ENCODE measurements at regions not wholly inside any gene's neighbourhood (a gene's known extent, or its start where the extent isn't known, plus 50 kb on each side); places are given as distances from the start of the nearest gene placed in this dataset.

- no peak for DNase-seq
Measured at GRCh38 chr2:157164891-157165290, 92.6 kb upstream of the GALNT5 start.

- DNase-seq = no peak
Measured at GRCh38 chr2:157168501-157168900, 89.0 kb upstream of the GALNT5 start.

DNA sequence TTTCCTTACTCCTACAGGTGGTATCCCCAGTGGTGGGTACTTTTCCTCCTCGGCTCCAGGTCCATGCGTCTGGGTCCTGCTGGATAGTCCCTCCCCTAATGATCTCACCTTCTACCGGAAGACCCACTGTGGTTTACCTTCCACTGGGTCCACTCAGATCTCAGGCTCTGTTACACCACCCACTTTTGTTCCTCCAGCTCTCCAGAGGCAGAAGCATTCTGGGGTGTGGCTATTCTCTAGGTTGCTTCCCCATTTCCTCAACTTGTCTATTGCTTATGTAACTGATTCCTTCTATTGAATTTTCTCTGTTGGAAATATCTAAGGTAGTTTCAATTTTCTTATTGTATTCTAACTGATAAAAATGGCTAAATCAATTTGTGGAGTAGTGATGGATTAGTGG lies 87.6 kb upstream of the GALNT5 start:
- no peak for DNase-seq

GRCh38 chr2:157170299-157170698 lies 87.2 kb upstream of the GALNT5 start:
- no peak for DNase-seq

GRCh38 chr2:157172239-157172638 lies 85.3 kb upstream of the GALNT5 start:
- DNase-seq = no peak

DNA sequence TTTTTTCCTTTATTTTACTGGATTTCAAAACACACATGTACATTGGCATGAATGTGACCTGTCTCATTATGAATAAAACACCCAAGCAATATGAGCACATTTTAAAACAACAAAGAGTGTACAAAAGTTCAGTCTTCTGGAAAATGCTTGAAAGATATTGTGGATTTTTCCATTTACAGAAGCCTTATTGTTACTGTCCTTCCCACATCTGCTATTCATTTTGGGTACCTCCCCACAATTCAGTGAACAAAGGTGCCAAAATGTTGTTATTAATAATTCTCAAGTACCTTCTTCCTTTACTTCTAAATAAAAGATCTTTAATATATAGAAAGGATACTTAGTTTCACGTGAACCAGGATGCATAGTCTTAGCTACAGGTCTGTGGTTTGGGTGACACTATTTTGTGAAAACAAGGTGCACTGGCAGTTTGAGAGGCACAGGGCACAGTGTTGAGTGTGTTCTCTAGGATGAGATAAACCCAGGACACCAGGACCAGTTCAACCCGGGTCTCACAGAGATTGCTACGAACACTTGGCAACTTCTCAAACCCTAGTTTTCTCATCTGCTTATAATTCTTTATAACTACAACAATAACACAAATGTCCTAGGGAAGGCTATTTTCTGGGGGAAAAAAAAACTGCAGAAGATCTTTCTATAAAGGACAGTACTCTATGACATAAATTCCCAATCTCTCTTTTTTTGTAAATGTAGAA lies 84.5 kb upstream of the GALNT5 start:
- DNase-seq = no peak

- DNase-seq = no peak
Measured at GRCh38 chr2:157173740-157174184, 83.7 kb upstream of the GALNT5 start.

- DNase-seq = no peak
Measured at GRCh38 chr2:157174321-157174720, 83.2 kb upstream of the GALNT5 start.

DNA sequence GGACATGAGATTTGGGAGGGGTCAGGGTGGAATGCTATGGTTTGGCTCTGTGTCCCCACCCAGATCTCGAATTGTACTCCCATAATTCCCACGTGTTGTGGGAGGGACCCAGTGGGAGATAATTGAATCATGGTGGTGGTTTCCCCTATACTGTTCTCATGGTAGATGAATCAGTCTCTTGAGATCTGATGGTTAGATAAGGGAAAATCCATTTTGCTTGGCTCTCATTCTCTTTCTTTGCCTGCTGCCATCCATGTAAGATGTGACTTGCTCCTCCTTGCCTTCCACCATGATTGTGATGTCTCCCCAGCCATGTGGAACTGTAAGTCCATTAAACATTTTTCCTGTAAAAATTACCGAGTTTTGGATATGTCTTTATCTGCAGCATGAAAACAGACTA lies 80.9 kb upstream of the GALNT5 start:
- no peak for DNase-seq

GRCh38 chr2:157178874-157179273 lies 78.6 kb upstream of the GALNT5 start:
- DNase-seq = no peak

- no peak for DNase-seq
Measured at GRCh38 chr2:157179324-157180105, 78.0 kb upstream of the GALNT5 start.

- DNase-seq = no peak
Measured at GRCh38 chr2:157180359-157180758, 77.1 kb upstream of the GALNT5 start.

- DNase-seq = no peak
Measured at GRCh38 chr2:157181234-157181633, 76.3 kb upstream of the GALNT5 start.

DNA sequence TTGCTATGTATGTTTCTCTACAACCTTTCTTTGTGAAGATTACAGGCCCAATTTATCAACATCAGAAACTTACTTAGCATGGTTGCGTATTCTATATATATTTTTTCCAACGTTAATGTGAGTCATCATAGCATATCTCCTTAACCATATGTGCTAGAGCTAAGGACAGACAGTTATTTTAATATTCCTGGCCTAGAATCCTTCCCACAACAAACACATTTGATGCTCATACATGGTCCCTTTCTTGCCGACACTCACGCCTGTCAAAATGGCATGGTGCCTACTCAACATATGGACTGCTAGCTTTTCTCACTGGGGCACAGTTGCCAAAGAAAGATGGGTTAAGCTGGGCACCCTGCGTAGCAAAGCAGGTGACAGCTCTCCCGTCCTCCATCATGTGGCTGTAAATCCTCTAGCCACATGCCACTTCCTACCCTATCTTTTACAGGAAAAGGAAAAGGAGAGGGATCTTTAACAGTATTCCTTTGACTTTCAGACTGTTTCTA lies 75.2 kb upstream of the GALNT5 start:
- no peak for DNase-seq

DNA sequence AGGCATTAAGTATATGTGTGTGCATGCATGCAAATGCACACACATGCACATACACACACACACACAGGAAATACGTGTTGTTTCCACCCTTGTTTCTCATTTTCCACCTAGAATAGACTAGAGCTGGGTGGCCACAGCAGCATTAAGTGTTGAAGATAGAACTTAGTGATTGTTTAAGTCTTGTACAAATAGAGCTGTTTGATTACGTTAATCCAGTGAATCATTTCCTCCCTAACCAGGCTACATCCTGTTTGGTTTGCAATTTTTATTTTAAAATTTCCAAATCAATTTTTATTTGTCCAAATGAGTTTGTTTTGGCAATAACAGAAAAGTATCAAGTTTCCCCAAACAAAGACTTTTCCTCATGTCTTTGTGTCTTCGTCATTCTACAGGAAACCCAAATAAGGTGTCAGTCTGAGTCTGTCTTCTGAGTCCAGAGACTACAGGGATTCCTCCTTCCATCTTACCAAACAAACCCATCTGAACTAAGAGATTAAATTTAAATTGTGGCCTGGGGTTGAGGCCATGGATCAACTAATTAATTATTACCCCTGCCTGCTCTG lies 74.6 kb upstream of the GALNT5 start:
- no peak for DNase-seq

GRCh38 chr2:157184161-157184895 lies 73.2 kb upstream of the GALNT5 start:
- DNase-seq = no peak

- DNase-seq = no peak
Measured at GRCh38 chr2:157185476-157186227, 71.9 kb upstream of the GALNT5 start.

GRCh38 chr2:157190151-157190550 lies 67.4 kb upstream of the GALNT5 start:
- DNase-seq = no peak

GRCh38 chr2:157191186-157191585 lies 66.3 kb upstream of the GALNT5 start:
- DNase-seq = no peak

DNA sequence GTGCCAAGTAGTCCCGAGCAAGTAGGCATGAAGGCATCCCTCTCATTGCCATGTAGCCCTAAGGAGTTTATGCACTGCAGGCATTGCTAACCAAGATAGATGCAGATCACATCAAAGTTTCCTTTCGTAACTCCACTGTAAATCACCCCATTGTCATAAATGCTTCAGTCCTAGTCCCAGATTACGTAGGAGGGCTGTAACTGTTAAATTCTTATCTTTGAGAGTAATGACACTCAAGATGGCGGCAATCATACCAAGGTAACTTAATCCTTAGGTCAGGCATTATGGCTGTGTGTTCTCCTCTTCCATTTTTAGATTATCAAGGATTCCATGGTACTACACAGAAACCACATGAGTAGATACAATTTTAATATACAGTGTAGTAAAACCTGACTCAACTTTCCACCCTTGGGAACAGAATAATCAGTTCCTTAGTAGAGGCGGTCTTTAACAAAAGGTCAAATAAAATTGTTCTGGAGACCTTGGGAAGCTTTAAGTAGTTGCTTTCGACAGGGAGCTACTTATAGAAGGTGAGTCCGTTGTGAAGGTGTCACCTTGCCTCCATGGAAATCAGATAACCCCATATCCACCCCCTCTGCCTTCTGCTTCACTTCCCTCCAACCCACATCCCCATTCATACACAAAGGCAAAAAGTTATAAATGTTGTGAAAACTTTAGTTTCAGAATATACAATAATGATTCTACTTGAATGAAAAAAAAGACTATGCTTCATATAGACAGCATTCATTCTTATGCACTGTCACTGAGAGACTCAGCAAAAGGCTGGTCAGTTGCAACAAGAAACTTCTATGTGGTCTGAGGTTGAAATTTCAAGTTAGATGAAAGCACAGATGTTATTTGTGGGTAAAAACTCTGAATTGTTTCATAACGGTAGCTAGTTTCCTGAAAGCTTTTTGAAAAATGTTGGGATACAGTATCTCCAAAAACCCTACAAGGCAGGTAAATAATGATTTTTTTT lies 64.8 kb upstream of the GALNT5 start:
- no peak for DNase-seq

GRCh38 chr2:157193461-157193860 lies 64.0 kb upstream of the GALNT5 start:
- DNase-seq = no peak
